NCI-H524 (cell line): ENCODE measurements at regions not wholly inside any gene's neighbourhood (a gene's known extent, or its start where the extent isn't known, plus 50 kb on each side); places are given as distances from the start of the nearest gene placed in this dataset.
A peak's percentile ranks its signal among the peaks of the same experiment; 100 is the strongest.

ENCODE experiments used
- DNase-seq, 2 experiments: peaks; one replicate each; lab custom pipeline; 2025; lab: John Stamatoyannopoulos, UW

GRCh38 chr20:17128206-17128605 lies 98.6 kb upstream of the PCSK2 start:
- DNase-seq = no peak

GRCh38 chr20:17129089-17129488 lies 97.8 kb upstream of the PCSK2 start:
- no peak for DNase-seq

- DNase-seq = no peak
These were observed 89.1 kb upstream of the PCSK2 start for GRCh38 chr20:17137692-17138091.

DNA sequence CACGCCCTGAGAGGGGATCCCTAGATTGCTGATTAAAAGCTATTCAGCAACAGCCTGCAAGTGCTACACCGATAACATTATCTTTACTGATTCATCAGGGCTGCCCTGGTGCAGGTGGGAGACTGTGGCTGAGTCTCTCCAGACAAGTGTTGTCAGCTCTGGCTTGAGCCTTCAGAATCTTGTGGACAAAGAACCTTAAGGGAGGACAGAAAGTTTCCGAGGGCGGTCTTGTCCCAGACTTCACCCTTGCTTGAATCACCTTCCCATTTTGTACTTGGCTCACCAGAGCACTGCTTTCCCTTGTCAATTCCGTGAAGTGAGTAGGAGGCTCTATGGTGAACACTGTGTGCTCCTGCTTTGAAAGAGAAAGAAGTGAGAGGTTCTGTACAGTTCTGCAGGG lies 88.6 kb upstream of the PCSK2 start:
- no peak for DNase-seq

DNA sequence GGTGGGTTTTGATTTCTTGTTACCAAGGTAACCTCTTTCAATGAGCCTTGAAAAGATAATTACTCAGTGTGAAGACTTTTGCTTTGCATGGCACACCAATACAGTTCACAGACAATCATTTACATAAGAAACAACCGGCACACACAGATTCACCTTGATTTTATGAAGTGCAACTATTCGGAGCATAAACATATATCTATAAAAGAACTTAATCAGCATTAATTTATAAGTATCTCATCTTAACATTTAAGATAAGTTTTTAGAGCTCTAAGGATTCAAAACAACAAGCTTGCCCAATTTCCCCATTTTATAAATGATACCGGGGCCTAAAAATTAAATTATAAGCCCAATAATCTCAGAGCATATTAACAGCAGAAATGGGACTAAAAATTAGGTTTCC lies 85.9 kb upstream of the PCSK2 start:
- no peak for DNase-seq

DNA sequence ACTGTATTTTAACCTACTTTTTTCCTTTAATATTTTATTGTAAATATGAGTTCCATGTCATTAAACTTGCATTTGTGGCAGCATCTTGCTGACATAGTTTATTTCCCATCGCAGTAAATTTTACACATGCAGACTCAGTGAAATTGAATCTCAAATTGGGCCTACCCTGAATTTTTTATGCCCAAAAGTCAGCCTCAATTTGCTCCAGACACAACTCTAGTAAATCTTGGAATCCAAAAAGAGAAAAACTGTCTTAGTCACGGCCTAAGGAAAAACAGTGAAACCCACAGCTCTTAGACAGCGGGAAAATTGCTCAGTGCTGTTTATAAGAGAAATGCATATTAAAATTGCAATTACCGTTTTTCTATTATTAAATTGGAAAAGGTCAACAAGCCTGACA lies 85.3 kb upstream of the PCSK2 start:
- no peak for DNase-seq

GRCh38 chr20:17142666-17143065 lies 84.2 kb upstream of the PCSK2 start:
- no peak for DNase-seq

DNA sequence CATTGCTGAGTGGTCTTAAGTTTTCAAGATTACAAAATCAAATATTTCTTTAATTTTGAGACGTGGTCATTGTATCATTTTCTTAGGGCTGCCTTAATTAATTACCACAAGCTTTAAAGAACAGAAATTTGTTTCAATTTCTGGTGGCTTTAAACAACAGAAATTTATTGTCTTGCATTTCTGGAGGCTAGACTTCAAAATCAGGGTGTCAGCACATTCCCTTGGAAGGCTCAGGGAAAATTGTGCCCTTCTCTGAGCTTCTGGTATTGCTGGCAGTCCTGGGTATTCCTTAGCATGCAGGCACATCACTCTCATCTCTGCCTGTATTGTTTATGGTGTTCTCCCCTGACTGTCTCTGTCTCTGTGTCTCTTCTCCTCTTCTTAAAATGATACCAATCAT lies 76.0 kb upstream of the PCSK2 start:
- DNase-seq = no peak

DNA sequence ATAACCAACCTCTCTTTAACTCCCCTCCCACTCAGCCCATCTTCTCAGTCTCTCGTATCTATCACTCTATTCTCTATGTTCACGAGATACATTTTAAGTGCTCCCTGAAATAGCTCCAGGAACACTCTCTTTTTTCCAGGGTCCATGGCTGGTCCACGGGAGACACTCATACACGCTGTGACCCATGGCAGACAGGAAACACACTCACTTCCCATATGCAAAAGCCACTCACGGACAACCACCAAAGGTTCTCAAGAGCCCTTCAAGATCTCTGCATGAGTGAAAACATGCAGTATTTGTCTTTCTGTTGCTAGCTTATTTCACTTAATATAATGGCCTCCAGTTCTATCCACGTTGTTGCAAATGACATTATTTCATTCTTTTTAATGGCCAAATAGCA lies 71.4 kb upstream of the PCSK2 start:
- no peak for DNase-seq

- DNase-seq = no peak
These were observed 68.1 kb upstream of the PCSK2 start for GRCh38 chr20:17158701-17159100.

DNA sequence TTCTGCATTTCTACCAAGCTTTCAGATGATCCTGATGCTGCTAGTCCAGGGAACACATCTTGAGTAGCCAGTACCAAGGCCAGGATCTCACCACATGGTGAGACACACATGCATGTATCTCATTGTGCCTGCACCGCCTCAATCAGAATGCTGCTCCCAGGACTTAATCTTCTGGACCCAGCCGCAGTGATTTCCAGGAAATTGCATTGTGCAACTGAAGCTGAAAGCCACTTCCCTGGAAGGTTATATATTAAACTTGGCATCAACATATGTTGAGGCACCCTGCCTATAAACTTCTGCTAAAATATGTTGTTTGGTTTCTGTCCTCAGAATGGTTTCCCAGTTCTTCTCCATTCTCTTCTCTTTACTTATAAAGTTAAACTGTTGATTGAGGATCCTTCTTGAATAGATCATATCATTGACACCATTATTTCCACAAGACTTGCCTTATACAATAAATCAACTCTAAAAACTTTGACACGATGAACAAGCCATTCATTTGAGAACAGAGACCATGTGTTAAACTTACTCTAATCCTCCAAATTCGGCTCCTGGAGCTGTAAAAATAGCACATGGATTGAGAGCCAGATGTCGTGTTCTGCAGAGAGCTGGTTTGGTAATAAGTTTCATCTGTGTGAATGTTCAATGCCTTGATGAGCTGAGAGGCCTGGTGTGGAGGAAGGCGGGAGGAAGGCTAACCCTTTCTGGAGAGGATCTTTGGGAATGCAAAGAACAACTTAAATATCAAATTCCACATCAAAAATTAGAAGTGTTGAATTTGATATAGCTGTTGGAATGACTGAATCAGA lies 65.0 kb upstream of the PCSK2 start:
- peak; percentile 91 to 95 for DNase-seq

DNA sequence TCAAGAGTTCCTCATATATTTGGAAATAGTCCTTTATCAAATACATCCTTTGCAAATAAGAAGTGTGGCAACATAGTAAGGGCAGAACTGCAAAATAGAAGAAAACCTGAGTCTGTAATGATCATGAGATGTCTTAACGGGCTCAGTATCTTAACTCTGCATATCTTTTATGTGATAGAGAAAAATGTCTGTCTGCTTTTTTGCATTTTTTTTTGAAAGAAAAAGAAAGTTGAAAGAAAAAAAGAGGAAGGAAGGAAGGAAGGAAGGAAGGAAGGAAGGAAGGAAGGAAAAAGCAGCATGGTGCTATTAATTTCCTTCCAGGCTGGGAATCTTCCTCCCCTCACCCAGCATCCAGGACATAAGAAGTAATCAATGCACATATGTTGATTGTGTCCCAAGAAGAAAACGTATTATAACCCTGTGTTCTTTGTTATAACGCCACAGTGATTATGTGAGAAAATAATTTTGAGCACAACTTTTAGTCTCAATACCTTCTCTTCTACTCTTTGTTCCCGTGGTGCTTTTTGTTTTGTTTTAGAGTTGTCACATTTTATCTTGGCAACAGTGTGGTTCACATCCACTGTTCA lies 58.7 kb upstream of the PCSK2 start:
- no peak for DNase-seq

DNA sequence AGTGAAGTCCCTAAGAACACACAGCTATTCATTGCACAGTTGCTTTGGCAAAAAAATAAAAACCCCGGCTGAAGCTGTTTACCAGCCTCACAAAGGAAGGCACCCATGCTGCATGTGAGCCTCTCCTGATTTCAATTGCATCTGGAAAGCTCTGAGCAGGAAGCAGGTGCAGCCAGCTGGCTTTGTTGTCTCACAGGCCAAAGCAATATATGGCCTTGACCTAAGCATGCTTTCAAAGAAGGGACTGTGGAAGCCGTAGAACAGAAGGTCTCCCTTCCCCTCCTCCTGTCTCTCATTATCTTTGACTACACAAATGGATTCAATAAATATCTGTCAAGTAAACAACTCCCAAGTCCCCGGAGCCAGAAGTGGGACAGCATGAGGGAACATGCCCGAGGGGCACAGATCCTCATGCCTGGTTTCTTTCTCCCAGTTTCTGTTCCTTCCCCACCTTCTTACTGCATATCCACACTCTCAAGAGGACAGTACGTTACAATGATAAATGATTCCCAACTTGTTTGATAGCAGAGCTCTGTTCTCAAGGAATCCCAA lies 57.2 kb upstream of the PCSK2 start:
- peak in 1 of 2 experiments; percentile 50 for DNase-seq

- DNase-seq = no peak
These were observed 55.0 kb upstream of the PCSK2 start for GRCh38 chr20:17171746-17172280.

DNA sequence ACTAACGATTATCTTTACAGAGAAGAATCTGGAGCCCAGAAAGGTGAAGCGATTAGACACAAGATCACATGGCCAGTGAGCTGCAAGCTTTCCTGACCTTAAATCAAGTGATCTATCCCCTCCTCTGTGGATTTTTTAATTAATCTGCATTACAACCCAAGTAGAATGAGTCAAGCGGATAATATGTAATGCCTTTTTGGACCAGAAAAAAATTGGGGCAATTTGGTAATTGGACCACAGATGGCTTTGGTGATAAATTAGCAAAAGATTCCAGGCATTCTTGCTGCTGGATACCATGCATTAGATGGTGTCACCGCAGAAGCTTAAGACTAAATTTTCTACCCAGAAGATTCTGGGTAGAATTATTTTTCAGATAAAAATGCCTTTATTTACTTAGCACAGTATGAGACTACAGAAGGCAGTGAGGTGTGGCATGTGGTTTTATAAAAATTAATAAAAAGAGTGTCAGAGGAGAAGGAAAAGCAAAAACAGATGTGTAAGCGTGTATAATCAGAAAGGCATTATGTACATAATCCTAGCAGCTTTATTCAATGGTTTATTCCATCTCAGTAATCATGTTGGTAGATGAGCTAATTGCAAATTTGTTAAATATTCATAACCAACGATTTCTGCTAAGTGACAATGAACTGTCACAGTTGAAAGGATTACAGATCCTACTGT lies 53.9 kb upstream of the PCSK2 start:
- peak in 1 of 2 experiments; percentile 31 for DNase-seq
